ENCODE measurements at regions not wholly inside any gene's neighbourhood (a gene's known extent, or its start where the extent isn't known, plus 50 kb on each side); places are given as distances from the start of the nearest gene placed in this dataset.
"Not testable (repeated sequence)": the region's sequence is repeated elsewhere in the genome, so short reads cannot be mapped to it uniquely, and the experiment has no call there.

DNA sequence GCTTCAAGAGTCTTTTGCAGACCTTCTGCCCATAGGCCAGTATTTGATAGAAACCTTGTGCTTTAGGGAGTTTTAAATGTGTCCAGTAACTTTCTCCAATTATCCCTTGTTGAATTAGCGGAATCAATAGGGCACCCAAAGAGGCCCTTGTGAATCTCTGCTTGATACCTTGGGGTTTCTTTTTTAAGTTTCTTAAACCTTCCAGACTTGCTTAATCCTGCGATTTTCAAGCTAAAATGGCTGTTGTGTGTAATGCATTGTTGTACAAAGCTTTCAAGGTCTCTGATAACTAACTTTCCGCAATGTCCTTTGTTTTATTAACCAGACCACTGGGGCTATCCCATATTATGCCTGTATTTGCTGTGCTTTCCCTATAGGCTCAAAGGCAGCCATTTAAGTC, 577.4 kb upstream of the RORB start:
- no peak overlapping the region for H3K4me3 ChIP-seq (ENCODE audit: low read depth, low read length)
- no peak for DNase-seq
- no peaks in the 10 kb centered on the region for H3K27me3 ChIP-seq (ENCODE audit: insufficient read depth, low read depth, severe bottlenecking)
- H3K9me3 ChIP-seq (ENCODE audit: severe bottlenecking) = no peaks in the 10 kb centered on the region
- H3K27ac ChIP-seq = no peak overlapping the region
- TF ChIP-seq, protein P1, sequence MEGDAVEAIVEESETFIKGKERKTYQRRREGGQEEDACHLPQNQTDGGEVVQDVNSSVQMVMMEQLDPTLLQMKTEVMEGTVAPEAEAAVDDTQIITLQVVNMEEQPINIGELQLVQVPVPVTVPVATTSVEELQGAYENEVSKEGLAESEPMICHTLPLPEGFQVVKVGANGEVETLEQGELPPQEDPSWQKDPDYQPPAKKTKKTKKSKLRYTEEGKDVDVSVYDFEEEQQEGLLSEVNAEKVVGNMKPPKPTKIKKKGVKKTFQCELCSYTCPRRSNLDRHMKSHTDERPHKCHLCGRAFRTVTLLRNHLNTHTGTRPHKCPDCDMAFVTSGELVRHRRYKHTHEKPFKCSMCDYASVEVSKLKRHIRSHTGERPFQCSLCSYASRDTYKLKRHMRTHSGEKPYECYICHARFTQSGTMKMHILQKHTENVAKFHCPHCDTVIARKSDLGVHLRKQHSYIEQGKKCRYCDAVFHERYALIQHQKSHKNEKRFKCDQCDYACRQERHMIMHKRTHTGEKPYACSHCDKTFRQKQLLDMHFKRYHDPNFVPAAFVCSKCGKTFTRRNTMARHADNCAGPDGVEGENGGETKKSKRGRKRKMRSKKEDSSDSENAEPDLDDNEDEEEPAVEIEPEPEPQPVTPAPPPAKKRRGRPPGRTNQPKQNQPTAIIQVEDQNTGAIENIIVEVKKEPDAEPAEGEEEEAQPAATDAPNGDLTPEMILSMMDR (IDR thresholded peaks at IDR 0.05; ENCODE audit: low read depth, low read length) = no peak
- no peaks in the 10 kb centered on the region for H3K36me3 ChIP-seq

DNA sequence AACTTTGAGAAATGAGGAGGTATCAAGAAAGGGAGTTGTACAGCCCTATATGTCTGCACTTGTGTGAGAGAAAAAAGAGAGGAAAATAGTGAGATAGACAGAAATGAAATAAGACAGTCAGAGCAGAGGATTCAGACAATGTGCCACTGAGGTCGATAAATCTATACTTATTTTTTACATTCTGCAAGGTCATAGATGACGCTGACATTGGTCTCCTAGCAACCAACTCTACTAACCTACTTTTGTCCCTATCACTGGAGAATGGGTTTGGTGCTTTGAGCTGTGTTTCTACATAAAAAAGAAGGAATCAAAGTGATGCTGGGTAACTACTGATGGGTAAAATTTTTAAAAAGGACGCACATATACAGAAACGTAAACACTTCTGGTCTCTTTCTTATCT, 573.3 kb upstream of the RORB start:
- TF ChIP-seq, protein P1 (IDR thresholded peaks at IDR 0.05; ENCODE audit: low read depth, low read length) = no peak
- H3K4me3 ChIP-seq (ENCODE audit: low read depth, low read length) = no peak overlapping the region
- DNase-seq = no peak
- no peaks in the 10 kb centered on the region for H3K27me3 ChIP-seq (ENCODE audit: insufficient read depth, low read depth, severe bottlenecking)
- H3K36me3 ChIP-seq = no peaks in the 10 kb centered on the region
- H3K27ac ChIP-seq = no peak overlapping the region
- H3K9me3 ChIP-seq (ENCODE audit: severe bottlenecking) = no peaks in the 10 kb centered on the region

DNA sequence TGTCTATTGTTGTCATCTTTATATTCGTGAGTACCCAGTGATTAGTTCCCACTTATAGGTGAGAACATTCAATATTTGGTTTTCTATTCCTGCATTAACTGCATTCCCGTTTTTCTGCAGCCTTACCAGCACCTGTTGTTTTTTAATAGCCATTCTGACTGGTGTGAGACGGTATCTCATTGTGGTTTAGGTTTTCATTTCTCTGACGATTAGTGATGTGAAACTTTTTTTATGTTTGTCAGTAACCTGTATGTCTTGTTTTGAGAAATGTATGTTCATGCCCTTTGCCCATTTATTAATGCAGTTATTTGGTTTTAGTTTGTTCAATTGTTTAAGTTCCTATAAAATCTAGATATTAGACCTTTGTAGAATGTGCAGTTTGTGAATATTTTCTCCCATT, 546.0 kb upstream of the RORB start:
- TF ChIP-seq, protein P1 (IDR thresholded peaks at IDR 0.05; ENCODE audit: low read depth, low read length) = no peak
- Histone ChIP-seq H3K4me3 (ENCODE audit: low read depth, low read length) (no peak overlapping the region), H3K27ac (no peak overlapping the region), H3K36me3 (no peaks in the 10 kb centered on the region), H3K27me3 (ENCODE audit: insufficient read depth, low read depth, severe bottlenecking) (no peaks in the 10 kb centered on the region), H3K9me3 (ENCODE audit: severe bottlenecking) (no peaks in the 10 kb centered on the region)
- no peak for DNase-seq

DNA sequence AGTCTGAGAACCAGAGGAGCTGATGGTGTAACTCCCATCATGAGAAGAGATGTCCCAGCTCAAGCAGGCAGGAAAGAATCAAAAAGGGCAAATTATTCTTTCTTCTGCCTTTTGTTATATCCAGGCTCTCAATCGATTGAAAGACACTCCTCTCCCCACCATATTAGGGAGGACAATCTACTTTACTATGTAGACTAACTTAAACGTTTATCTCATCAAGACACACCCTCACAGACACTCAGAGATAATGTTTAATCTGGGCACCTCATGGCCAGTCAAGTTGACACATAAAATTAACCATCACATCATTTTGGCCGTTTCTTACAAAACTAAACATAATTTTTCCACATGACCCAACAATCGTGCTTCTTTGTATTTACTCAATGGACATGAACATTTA, 534.3 kb upstream of the RORB start:
- H3K4me3 ChIP-seq (ENCODE audit: low read depth, low read length) = no peak overlapping the region
- no peak for DNase-seq
- no peaks in the 10 kb centered on the region for H3K27me3 ChIP-seq (ENCODE audit: insufficient read depth, low read depth, severe bottlenecking)
- H3K36me3 ChIP-seq = no peaks in the 10 kb centered on the region
- no peaks in the 10 kb centered on the region for H3K9me3 ChIP-seq (ENCODE audit: severe bottlenecking)
- H3K27ac ChIP-seq = peak overlapping the region; percentile 2; the same call in 1 of the 2 replicates
- TF ChIP-seq, protein P1 (IDR thresholded peaks at IDR 0.05; ENCODE audit: low read depth, low read length) = no peak

DNA sequence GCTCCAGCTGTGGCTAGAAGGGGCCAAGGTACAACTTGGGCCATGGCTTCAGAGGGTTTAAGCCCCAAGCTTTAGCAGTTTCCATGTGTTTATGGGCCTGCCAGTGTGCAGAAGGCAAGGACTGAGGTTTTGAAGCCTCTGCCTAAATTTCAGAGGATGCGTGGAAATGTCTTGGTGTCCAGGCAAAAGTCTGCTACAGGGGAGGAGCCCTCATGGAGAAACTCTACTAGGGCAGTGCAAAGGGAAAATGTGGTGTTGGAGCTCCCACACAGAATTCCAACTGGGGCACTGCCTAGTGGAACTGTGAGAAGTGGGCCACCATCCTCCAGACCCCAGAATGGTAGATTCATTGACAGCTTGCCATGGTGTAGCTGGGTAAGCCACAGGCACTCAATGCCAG, 527.2 kb upstream of the RORB start:
- H3K27me3 ChIP-seq (ENCODE audit: insufficient read depth, low read depth, severe bottlenecking) = no peaks in the 10 kb centered on the region
- DNase-seq = no peak
- no peak overlapping the region for H3K27ac ChIP-seq
- no peak overlapping the region for H3K4me3 ChIP-seq (ENCODE audit: low read depth, low read length)
- H3K36me3 ChIP-seq = no peaks in the 10 kb centered on the region
- TF ChIP-seq, protein P1 (IDR thresholded peaks at IDR 0.05; ENCODE audit: low read depth, low read length) = no peak
- H3K9me3 ChIP-seq (ENCODE audit: severe bottlenecking) = peaks cover 16% of the 10 kb centered on the region

DNA sequence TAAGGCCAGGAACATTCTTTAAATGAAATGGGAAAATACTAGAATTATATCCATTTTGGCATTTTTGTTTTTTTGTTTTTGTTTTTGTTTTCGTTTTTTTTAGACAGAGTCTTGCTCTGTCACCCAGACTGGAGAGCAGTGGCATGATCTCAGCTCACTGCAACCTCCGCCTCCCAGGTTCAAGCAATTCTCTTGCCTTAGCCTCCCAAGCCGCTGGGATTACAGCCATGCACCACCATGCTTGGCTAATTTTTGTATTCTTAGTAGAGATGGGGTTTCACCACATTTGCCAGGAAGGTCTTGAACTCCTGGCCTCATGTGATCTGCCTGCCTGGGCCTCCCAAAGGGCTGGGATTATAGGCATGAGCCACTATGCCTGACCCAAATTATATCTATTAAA, 520.7 kb upstream of the RORB start:
- H3K4me3 ChIP-seq (ENCODE audit: low read depth, low read length); H3K27ac ChIP-seq; H3K36me3 ChIP-seq; DNase-seq; H3K9me3 ChIP-seq (ENCODE audit: severe bottlenecking); H3K27me3 ChIP-seq (ENCODE audit: insufficient read depth, low read depth, severe bottlenecking): not testable (repeated sequence)

Data from WERI-Rb-1 (cell line).